C4-2B (cell line): ENCODE measurements at regions not wholly inside any gene's neighbourhood (a gene's known extent, or its start where the extent isn't known, plus 50 kb on each side); places are given as distances from the start of the nearest gene placed in this dataset.

Source experiments
- H3K27ac ChIP-seq: fragments of 450-650 bp; 2 replicates; pipeline ENCODE4 v1.5.1; 2017
- ZFX ChIP-seq: fragments of 450-650 bp; IDR thresholded peaks from 2 replicates; pipeline ENCODE4 v1.6.1; 2017
- TF ChIP-seq, protein P1 (sequence below): fragments of 450-650 bp; conservative IDR thresholded peaks from 2 replicates; pipeline ENCODE4 v1.5.1; 2017; ENCODE audit warnings: mild to moderate bottlenecking

- no peak for TF ChIP-seq ZFX
- TF ChIP-seq, protein P1, sequence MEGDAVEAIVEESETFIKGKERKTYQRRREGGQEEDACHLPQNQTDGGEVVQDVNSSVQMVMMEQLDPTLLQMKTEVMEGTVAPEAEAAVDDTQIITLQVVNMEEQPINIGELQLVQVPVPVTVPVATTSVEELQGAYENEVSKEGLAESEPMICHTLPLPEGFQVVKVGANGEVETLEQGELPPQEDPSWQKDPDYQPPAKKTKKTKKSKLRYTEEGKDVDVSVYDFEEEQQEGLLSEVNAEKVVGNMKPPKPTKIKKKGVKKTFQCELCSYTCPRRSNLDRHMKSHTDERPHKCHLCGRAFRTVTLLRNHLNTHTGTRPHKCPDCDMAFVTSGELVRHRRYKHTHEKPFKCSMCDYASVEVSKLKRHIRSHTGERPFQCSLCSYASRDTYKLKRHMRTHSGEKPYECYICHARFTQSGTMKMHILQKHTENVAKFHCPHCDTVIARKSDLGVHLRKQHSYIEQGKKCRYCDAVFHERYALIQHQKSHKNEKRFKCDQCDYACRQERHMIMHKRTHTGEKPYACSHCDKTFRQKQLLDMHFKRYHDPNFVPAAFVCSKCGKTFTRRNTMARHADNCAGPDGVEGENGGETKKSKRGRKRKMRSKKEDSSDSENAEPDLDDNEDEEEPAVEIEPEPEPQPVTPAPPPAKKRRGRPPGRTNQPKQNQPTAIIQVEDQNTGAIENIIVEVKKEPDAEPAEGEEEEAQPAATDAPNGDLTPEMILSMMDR, result no peak
- no peak overlapping the region for H3K27ac ChIP-seq
Measured at GRCh38 chr11:104556606-104557301, 341.5 kb downstream of the CASP12 start.

DNA sequence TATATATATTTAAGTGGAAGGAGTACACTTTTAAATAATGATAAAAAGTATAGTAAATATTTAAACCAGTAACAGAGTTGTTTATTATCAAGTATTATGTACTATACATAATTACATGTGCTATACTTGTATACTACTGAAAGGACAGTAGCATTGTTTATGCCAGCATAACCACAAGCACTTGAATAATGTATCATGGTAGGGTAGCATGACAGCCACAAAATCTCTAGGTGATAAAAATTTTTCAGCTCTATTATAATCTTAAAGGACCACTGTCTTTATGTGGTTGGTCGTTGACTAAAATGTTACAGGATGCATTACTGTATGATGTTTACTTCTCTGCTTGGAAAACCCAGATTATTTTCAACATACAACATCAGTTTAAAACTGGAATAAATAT lies 349.2 kb downstream of the CASP12 start:
- TF ChIP-seq, protein P1, result no peak
- no peak for TF ChIP-seq ZFX

GRCh38 chr11:104547996-104548661 lies 350.1 kb downstream of the CASP12 start:
- H3K27ac ChIP-seq, result no peak overlapping the region
- TF ChIP-seq, protein P1, result peak; percentile 16
- no peak for TF ChIP-seq ZFX

More for the DNA sequence above, 349.2 kb downstream of the CASP12 start:
- no peak overlapping the region for H3K27ac ChIP-seq

DNA sequence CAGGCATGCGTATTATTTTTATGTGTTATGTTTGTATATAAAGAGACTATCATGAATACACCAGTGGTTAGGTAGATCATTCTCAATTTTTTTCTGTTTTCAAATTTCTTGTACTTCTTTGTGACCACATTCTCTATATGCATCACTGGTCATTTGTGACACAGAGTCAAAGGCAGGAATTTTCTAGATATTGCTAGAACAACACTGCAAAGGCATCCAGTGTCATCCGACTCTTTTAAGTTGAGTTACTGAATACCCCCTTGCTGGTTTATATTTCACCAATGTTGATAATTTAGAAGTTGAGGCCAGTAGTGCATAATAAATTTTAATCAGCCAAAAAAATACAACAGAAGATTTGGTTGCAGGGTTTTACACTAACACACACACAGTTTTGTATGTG lies 351.8 kb downstream of the CASP12 start:
- TF ChIP-seq, protein P1, result no peak
- TF ChIP-seq ZFX, result no peak

GRCh38 chr11:104541701-104542100 lies 356.6 kb downstream of the CASP12 start:
- TF ChIP-seq, protein P1, result no peak
- no peak for TF ChIP-seq ZFX

More for the DNA sequence above, 351.8 kb downstream of the CASP12 start:
- no peak overlapping the region for H3K27ac ChIP-seq

DNA sequence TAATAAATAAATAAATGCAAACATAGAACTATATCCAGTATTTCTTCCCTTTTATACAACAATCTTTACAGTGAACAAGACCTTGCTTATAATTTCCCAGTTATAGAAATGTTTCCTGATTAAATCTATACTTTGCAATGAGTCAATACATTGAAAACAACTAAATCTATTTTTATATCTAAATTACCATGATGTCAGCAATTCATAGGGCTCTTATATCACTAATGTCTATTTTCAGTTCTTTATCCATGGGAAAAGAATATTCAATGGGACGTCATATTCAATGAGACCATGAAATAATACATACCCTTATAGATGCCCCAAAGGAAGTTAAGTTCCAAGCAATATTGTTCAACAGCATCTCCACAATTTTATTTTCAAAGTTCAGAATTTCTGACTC lies 359.9 kb downstream of the CASP12 start:
- TF ChIP-seq, protein P1, result no peak
- TF ChIP-seq ZFX, result no peak
- no peak overlapping the region for H3K27ac ChIP-seq

More at GRCh38 chr11:104541701-104542100, 356.6 kb downstream of the CASP12 start:
- no peak overlapping the region for H3K27ac ChIP-seq

DNA sequence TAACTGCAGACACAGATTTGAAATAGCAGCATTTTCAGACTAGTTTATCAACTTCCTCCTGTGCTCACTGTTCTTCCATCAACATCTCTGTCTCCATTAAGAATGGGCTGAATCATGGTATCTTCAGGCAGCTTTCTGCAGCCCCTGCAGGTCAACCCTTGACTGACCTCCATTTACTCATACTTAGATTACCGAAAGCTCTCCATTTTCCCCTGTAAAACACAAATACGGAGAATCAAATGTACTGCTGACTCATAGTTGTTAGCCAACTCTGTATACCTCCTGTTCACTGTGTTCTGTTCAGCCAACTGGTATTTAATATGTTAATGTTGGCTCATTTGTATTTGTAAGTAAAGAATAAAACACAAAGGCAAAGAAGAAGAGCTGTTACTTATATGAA lies 364.0 kb downstream of the CASP12 start:
- TF ChIP-seq, protein P1, result no peak
- no peak for TF ChIP-seq ZFX
- no peak overlapping the region for H3K27ac ChIP-seq
